Cerebellar nuclear complex (tissue), 1 donor: ENCODE measurements at regions not wholly inside any gene's neighbourhood (a gene's known extent, or its start where the extent isn't known, plus 50 kb on each side); places are given as distances from the start of the nearest gene placed in this dataset.

Experiments
- DNase-seq, 2 experiments: peaks; one replicate each; lab custom pipeline; 2025; lab: John Stamatoyannopoulos, UW

DNA sequence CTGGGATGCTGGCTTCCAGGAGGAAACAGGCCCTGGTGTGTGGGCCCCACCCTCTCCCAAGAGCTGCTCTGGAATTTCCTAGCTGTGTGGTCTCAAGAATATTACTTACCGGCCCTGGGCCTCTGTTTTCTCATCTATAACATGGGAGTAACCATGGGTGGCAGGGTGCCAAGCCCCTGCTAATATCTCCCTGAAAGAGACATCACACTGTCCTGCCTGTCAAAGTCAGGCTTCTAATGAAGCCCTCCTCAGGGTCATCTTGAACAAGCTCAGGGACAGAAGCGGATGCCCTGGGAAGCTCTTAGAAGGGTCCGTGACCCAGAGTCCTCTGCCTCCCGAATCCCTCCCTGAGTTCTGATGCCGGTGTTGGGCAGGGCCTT lies 173.2 kb upstream of the HDAC4 start:
- DNase-seq, result no peak

DNA sequence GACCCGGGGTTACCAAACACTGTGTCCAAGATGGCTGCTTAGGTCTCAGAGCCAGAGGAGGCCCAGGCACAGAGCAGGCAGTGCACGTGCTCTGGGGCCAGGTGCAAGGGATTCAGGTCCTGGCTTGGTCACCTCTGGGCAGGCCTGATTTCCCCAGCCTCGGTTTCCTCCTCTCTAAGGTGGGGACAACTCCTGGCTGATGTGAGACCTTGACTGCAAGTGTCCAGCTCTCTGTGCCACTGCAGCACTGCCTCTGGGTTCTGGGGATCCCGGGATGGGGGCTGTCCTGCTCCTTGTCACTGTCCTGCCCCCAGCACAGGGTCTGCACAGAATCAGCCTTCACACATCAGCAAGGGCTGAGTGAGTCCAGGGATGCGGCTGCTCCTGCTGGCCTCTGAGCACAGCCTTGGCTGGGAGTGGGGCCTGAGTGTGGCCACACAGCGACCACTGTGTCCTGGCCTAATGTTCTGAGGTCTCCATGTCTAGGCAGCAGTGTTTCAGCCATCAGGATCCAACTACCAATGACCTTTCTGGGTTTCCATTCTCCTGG lies 170.2 kb upstream of the HDAC4 start:
- no peak for DNase-seq

DNA sequence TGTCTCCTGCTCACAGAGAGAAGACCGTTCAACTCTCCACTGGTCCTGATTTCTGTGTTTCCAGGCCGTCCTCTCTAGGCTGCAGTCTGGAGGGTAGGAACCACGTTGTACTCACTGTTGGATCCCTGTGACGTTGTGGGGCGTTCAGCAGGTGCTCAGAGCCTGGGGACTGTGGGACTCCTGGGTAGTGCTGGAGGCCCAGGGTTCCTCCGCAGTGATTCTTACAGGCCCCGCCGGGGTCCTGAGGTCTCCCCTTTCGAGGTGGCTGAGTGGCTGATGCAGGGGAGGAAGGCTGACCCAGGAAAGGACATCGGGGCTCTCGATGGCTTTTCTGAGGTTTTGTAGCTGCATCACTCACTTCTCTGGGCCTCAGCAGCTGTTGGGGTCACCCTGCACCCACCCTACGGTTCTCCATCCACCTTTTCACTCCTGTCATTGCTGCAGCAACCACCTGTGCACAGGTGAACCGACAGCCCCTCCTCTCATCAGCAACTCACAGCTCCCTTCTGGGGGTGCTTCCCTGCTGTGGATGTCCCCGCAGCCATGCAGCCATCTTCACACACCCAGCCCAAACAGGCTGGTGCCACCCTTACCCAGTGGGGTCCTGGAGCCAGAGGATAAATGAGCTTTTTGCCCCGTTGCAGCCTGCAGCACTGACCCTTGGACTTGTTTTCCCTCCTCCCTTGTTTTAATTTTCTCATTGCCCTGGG lies 169.6 kb upstream of the HDAC4 start:
- DNase-seq, result no peak

DNA sequence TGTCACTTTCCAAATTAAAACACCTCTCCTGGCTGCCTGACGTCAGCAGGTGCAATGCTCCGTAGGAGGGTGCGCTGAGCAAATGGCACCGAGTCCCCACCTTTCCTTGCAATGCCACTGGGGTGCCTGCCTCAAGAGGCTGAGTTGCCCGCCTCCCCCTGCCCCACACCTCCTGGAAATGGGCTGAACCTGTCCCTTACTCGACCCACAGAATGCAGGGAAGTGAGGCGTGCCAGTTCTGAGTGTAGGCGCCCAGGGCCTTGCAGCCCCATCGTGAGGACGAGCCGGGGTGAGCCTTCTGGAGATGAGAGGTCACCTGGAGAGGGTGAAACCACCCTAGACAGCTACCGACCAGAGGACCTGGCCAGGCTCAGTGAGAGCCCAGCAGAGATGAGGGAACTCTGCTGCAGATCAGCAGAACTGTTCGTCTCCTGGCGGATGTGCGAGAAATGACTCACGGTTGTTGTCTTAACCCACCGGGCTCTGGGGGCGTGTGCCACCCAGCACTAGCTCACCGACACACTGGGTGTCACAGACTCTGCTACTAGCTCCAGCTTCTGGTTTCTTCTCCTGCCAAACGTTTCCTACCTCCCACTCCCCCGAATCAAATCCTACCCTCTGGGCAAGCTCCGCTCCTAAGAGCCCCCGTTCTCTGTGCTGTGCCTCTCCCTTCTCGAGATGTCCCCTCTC lies 168.7 kb upstream of the HDAC4 start:
- DNase-seq, result no peak

DNA sequence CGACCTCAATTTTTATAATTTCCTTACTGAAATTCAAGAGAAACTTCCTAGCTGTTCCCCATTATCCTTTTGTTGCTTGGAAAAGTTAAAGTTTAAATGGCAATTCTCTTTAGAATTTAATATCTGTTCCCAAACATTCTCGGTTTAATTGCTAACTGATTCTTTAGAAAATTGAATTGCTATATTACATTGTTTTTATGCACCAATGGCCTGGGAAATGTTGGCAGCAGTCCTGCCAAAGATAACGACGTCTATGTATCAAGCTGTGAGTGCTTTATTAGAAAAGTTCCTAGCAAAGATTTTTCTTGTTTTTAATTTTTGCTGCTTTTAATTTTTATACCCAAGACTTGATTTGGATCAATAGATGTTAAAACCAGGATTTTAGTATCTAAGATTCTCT lies 167.8 kb upstream of the HDAC4 start:
- DNase-seq, result no peak

DNA sequence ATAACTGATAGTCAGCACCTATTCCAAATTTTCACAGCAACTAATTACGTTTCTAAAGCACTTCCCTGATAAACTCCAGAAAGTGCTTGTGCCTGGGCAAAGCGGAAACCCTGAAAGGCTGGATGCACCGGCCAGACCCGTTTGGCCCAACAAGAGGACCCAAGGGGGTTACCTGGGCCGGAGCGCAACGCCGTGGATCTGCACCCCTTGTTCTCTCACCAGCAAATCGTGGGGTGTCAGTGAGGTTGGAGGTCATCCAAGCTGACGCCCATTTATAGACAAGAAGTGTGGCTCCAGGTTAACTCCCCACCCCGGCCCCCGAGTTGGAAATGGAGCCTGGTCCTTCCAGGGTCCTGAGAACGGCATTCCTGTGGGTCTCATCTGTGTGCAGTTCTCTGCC lies 167.0 kb upstream of the HDAC4 start:
- no peak for DNase-seq

DNA sequence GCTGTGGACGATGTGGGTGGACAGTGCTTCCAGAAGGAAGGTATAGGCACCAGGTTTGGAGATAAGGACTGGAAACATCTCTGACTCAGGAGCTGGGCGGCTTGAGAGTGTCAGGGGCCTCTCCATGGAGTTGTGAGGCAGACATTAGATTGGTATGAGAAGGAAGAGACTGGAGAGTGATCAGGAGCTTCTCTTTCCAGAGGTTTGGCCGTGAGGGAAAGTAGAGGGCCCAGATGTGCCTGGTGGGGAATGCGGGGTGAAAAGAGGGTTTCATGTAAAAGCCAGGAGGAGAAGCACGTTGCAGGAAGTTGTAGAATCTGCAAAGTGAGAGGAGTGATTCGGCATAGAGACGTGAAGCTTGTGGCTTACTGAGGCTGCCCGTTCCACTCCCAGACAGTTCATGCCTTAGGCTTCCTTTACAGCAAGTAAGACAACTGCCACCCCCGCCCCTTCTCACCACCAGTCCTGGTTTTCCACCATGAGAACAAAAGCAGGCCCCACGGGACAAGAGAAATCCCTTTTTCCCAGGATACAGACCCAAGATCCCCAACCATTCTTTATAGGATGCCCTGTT lies 166.3 kb upstream of the HDAC4 start:
- DNase-seq, result no peak

DNA sequence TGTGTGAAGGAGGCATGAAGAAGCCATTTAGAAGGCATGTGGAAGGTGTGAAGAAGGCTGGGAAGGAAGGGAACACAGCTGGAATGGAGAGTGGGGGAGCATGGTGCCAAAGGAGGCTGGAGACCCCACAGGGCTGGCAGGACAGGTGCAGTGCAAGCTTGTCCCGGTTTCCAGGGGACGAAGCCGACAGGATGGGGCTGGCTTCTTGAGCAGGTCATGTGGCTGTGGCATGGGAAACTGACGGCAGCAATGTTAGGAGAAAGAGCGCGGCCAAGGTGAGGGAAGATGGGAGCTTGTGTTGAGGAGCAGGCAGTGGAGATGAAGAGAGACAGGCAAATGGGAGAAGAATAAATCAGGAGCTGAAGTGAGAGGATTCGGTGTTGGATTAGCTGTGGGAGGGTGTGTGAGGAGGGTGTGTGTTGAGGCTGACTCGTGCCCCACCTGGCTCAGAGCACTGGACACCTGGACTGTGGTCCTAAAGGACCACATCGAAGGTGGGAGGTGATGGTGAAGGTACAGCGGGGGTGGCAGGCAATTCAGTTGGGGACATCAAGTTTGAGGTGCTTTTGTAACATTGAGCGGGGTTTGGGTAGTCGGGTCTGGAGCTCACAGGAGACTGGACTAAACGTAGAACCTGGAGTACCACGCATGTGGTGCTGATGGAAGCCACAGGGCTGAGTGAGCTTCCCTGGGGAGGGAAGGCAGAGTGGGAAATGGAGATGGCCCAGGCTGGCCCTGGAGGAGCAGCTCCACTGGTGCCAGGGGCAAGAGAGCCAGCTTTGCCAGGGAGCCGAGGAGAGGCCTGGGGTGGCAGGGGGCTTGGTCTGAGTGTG lies 165.6 kb upstream of the HDAC4 start:
- DNase-seq, result no peak

DNA sequence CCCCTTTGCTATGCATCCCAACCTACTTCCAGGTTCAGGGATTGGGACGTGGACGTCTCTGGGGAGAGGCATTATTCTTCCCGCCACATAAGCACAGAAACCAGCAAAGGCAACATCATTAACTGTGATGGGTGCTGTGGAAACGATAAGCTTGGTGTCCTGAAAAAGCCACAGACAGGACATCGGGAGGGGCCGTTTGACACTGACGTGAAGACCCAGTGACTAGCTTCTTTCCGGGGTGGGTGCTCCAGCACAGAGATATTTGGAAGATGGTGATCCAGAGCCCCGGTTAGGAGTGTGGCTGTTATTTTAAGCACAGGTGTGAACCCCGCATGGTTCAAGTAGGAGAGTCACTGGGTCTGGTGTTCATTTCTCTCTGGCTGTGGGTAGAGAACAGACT lies 163.8 kb upstream of the HDAC4 start:
- DNase-seq, result no peak

DNA sequence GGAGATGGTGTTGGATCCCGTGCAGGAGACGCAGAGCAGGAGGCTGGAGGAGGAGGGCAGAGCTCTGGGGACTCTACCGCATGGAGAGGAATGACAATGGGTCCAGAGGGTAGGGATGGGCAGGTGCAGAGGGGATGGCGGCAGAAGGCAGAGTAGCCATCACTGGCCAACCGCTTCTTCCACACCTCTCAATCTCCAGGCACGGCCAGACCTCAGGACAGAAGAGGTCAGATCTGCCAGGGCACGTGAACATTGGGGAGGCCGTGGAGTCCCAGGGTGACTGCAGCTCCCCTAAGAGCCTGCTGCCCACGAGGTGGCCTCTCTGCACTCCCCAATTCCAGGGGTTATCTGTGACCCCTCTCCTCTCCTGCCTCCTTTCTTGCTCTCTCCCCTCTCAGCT lies 162.7 kb upstream of the HDAC4 start:
- no peak for DNase-seq

DNA sequence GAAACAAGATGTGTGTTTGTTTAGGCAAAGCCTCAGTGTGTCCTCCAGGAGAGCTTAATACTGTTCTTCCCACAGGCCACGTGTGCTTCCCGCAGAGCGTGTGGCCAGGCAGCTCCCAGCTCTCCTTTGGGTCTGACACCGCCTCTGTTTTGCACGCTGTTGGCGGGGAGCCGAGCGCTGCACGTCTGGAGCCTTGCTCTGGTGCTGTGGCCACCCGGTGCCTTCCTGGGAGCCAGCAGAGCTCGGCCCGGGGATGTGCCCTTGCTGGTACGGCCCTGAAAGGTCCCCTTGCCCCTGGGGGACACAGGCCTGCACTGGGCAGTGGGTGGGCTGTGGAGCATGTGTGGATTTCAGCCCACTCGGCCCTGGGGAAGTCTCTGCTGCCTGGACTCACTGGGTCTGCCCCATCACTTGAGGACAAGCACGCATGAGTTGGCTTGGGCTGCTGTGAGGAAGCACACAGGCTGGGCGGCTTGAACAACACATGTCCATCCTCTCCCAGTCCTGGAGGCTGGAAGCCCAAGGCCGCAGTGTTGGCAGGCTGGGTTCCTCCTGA lies 160.7 kb upstream of the HDAC4 start:
- no peak for DNase-seq

DNA sequence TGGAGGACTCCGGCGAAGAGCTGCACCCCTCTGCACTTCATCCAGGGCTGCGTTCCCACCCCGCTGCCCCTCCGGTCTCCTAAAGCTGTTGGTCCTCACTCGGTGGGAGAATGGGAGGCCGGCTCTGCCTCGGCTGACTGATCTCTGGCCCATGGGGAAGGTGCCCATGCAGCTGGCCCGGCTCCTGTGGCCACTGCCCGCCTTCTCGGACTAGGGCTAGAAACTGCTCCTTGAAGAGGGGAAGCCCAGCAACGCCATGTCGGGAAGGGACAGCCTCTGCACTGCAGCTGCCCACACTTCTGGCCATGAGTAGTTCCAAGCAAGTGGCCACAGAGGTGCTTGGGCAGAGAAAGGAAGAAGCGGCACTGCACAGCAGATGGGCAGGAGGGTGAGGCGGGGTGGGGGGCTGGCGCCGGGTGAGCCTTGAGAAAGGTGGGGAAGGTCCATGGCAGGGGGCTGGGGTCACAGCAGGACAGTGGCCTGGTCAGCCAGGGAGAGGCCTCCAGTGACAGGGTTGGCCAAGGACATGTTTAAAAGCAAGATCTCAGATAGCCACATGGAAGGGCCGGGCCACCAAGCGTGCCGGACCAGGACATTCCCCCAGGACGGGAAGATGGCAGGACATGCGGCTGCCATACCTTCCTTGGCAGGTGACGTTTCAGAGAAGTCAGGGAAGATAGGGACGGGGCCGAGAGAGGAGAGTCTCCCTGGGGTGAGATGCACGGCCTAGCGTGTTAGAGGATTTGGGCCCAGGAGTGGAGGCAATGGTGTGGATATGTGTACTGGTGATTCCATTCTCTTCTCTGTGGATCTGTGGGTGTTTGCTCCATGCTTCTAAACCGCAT lies 158.8 kb upstream of the HDAC4 start:
- no peak for DNase-seq

DNA sequence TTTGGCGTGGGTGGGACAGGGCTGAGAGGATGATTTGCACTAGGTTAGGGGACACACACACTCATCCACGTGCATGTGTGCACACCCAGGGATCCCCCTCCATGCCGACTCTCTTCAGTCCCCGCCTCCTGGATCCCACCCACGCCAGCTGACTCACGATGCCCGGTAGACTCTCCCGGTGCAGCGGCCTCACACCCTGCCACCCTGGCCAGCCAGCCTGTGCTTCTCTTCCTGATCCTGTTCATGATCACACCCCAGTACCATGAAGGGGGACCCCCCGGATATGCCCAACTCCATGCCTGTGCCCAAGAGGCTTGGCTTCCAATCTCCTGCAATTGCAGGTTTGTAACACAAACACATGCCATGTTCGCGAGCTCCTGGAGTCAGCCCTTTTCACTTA lies 157.8 kb upstream of the HDAC4 start:
- no peak for DNase-seq

DNA sequence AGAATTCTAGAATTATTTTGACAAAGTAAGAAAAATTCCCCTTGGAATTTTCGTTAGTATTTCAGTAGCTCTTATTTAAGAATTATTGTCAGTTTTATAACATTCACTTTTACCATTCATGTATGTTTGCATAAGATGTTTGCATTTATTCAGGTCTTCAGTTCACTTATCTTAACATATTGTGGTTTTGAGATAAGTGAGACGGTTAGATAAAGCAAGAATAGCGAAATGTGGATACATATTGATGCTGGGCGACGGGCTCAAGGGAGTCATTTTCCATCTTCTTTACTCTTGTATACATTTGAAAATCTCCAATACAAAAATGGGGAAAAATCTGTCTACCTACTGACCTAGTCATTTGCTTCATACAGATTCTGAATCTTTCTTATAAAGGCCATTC lies 156.7 kb upstream of the HDAC4 start:
- no peak for DNase-seq

DNA sequence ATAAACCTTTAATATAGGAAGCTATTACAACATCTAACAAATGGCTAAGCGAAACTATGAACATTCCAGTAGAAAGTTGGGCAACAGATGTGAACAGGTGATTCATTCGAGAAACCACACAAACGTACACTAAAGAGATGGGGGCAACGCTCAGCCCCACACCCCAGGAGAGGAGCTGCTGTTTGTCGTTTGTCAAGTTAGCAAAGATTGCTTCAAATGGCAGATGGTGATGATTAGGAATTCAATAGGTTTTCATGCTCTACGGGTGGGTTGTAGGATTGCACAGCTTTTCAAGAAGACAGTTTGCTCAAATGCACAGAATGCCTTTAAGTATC lies 154.7 kb upstream of the HDAC4 start:
- no peak for DNase-seq

DNA sequence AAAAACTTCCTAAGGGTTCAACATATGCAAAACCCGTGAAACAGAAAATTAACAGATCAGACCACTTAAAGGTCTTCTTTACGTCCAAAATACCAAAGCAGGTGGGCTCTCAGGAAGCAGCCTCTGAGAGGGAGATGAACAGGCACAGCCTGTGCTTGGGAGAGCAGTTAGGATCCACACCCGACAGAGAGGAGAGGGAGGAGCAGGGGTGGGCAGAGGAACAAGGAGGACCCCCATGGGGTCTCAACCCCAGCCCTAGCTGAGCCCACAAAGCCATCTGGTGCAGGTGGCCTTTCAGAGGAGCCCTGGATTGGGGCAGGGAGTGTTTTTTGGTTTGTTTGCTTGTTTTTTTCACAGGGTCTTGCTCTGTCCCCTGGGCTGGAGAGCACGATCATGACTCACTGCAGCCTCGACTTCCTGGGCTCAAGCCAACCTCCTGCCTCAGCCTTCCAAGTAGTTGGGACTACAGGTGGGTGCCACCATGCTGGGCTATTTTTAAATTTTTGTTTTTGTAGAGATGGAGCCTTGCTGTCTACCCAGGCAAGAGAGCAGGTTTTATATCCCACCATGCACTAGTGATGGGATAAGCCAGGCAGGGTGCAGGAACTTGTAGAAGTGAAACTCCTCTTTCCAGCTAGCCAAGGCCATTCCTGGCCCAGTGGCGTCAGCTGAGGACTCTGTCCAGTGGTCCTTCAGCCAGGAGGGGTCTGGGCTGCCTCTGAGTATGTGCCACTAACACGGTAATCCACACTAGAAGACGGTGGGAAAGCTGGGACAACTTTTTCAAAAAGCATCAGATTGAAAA lies 154.1 kb upstream of the HDAC4 start:
- DNase-seq, result no peak

DNA sequence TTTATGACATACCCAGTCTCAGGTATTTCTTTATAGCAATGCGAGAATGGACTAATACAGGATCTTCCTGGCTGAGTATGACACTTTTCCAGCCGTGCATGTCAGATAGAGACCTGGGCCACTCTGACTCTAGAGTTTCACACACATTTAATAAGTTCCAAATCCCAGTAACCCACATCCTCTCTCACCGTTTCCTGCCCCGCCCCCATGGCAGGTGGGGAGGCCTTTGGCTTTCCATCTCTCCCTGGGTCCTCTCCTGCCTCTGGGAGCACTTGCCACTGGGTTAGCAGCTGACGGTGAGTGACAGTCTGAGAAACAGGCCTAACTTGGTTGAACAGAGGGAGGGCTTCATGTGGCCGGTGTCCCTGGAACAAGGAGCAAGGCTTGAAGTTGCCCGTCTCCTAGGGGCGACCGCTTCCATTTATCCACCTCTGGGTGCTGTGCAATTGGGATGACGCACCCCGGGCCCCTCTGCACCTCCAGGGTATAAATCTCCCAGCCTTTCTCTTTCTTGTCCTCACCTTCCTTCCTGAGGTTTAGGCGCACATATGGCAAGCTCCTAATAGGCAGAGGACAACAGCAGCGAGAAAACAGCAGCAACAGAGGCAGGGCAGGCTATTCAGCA lies 152.7 kb upstream of the HDAC4 start:
- no peak for DNase-seq

DNA sequence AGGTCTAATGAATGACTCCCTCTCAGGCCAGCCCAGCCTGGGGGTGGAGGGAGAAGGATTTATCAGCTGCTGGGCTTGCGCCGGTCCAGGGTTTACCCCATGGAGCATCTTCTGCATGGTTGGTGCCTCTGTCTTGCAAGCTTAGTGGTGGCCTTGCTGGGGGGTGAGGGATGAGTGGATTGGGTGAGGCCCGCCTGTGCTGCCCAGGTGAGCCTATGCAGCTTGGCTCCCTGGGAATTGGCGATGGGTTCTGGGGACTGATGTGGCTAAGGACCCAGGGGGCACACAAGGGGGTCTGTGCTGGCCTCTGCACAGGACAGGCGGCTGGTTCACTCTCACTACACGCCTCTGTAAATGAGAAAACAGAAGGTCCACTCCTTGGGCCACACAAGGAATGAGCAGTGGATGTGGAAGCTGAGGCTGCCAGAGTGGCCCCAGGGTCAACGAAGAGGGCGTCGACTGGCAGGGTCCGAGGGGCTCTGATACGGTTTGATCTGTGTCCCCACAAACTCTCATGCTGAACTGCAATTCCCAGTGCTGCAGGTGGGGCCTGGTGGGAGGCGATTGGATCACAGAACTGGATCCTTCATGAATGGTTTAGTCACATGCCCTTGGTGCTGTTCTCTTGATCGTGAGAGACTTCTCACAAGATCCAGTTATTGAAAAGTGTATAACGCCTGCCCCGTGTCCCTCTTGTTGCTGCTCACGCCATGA lies 151.6 kb upstream of the HDAC4 start:
- DNase-seq, result no peak

DNA sequence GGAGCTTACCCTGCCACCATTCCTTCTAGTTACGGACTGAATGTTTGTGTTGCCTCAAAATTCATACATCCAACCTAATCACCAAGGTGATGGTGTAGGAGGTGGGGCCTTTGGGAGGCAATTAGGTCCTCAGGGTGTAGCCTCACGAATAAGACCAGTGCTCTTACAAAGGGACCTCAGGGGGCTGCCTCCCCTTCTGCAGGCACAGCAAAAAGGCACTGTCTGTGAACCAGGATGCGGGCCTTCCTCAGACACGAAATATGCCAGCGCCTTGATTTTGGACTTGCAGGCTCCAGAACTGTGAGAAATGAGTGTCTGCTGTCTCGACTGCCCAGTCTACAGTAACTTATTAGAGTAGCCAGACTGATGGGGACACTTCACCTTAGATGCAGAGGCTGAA lies 150.4 kb upstream of the HDAC4 start:
- DNase-seq, result no peak
